ENCODE measurements at regions not wholly inside any gene's neighbourhood (a gene's known extent, or its start where the extent isn't known, plus 50 kb on each side); places are given as distances from the start of the nearest gene placed in this dataset.

- no peak for TF ChIP-seq POLR2AphosphoS5 (IDR thresholded peaks at IDR 0.05; ENCODE audit: low read depth, low read length)
- TF ChIP-seq REST (IDR thresholded peaks at IDR 0.05; ENCODE audit: insufficient read depth in 1 of 2, low read depth in 2 of 2, low read length in 2 of 2): no peak
- no peak for TF ChIP-seq TAF1 (IDR thresholded peaks at IDR 0.05; ENCODE audit: borderline replicate concordance, insufficient read depth, low read length)
- no peak for TF ChIP-seq FOXP2 (optimal IDR thresholded peaks at IDR 0.05; ENCODE audit: borderline replicate concordance, extremely low read depth, extremely low read length, insufficient read depth)
- no peak for TF ChIP-seq SIN3A (IDR thresholded peaks at IDR 0.05; ENCODE audit: borderline replicate concordance, insufficient read depth, low read length)
These were observed 103.7 kb downstream of the CYP26B1 start for GRCh38 chr2:72043985-72044384.
